SK-N-SH (cell line): ENCODE measurements at regions not wholly inside any gene's neighbourhood (a gene's known extent, or its start where the extent isn't known, plus 50 kb on each side); places are given as distances from the start of the nearest gene placed in this dataset.

Experiments used
- CTCF ChIP-seq: fragments of 200-600 bp; sonication (generic); IDR thresholded peaks from 2 replicates; pipeline ENCODE4 v1.6.1; 2017; ENCODE audit warnings: antibody characterized with exemption, mild to moderate bottlenecking, moderate library complexity
- EP300 ChIP-seq, 2 experiments: IDR thresholded peaks; 2 replicates each; pipeline versions ENCODE4 v1.4.0 to v1.6.1; 2012; ENCODE audit warnings: borderline replicate concordance in 1 of 2, low read depth in 1 of 2, low read length in 1 of 2
- MXI1 ChIP-seq: IDR thresholded peaks from 2 replicates; pipeline ENCODE4 v1.6.1; 2012; ENCODE audit warnings: mild to moderate bottlenecking, low read depth, low read length, improper control_type of control experiment

GRCh38 chr7:65216469-65216868 lies 157.2 kb upstream of the ZNF92 start:
- TF ChIP-seq MXI1 (no peak), CTCF (peak; percentile 80), EP300 (IDR thresholded peaks at IDR 0.05; ENCODE audit: borderline replicate concordance in 1 of 2, low read depth in 1 of 2, low read length in 1 of 2) (no peak)
